NB4 (cell line): ENCODE measurements at regions not wholly inside any gene's neighbourhood (a gene's known extent, or its start where the extent isn't known, plus 50 kb on each side); places are given as distances from the start of the nearest gene placed in this dataset.

Experiments used
- MAX ChIP-seq: IDR thresholded peaks from 2 replicates; pipeline ENCODE4 v1.6.1; 2011; ENCODE audit warnings: low read depth, low read length
- TF ChIP-seq, protein P1 (sequence below): IDR thresholded peaks from one replicate; pipeline ENCODE4 v1.5.1; 2012; ENCODE audit warnings: low read depth, low read length

GRCh38 chr1:72954943-72955342 is 672.6 kb upstream of the NEGR1 start:
- TF ChIP-seq, protein P1, sequence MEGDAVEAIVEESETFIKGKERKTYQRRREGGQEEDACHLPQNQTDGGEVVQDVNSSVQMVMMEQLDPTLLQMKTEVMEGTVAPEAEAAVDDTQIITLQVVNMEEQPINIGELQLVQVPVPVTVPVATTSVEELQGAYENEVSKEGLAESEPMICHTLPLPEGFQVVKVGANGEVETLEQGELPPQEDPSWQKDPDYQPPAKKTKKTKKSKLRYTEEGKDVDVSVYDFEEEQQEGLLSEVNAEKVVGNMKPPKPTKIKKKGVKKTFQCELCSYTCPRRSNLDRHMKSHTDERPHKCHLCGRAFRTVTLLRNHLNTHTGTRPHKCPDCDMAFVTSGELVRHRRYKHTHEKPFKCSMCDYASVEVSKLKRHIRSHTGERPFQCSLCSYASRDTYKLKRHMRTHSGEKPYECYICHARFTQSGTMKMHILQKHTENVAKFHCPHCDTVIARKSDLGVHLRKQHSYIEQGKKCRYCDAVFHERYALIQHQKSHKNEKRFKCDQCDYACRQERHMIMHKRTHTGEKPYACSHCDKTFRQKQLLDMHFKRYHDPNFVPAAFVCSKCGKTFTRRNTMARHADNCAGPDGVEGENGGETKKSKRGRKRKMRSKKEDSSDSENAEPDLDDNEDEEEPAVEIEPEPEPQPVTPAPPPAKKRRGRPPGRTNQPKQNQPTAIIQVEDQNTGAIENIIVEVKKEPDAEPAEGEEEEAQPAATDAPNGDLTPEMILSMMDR = no peak
- no peak for TF ChIP-seq MAX
